ENCODE measurements at regions not wholly inside any gene's neighbourhood (a gene's known extent, or its start where the extent isn't known, plus 50 kb on each side); places are given as distances from the start of the nearest gene placed in this dataset.

DNA sequence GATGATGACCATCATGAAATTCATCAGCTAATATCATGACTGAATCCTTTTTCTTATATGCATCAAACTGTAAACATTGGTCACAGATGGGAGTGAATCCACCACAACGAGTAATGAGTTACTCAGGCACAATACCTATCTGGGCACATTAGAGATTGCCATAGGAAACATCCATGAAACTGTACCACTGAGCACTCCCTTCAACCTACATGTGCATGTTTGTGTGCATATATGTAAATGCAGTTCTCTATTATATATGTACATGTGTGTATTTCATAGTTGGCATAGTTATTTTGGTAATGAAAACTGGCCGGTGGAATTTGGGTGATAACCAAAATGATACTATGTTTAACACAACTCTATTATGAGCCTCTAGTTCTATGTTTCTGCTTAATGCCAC lies 387.3 kb upstream of the ARRDC3 start:
- no peak for TF ChIP-seq MYC (IDR thresholded peaks at IDR 0.05; ENCODE audit: low read depth, low read length)
- TF ChIP-seq, protein P1, sequence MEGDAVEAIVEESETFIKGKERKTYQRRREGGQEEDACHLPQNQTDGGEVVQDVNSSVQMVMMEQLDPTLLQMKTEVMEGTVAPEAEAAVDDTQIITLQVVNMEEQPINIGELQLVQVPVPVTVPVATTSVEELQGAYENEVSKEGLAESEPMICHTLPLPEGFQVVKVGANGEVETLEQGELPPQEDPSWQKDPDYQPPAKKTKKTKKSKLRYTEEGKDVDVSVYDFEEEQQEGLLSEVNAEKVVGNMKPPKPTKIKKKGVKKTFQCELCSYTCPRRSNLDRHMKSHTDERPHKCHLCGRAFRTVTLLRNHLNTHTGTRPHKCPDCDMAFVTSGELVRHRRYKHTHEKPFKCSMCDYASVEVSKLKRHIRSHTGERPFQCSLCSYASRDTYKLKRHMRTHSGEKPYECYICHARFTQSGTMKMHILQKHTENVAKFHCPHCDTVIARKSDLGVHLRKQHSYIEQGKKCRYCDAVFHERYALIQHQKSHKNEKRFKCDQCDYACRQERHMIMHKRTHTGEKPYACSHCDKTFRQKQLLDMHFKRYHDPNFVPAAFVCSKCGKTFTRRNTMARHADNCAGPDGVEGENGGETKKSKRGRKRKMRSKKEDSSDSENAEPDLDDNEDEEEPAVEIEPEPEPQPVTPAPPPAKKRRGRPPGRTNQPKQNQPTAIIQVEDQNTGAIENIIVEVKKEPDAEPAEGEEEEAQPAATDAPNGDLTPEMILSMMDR (IDR thresholded peaks at IDR 0.05; ENCODE audit: low read depth, low read length): no peak
- TF ChIP-seq MAX (IDR thresholded peaks at IDR 0.05; ENCODE audit: low read depth, low read length): no peak
- TF ChIP-seq POLR2A (IDR thresholded peaks at IDR 0.05; ENCODE audit: extremely low read depth, insufficient read length): no peak

Measured in NB4 (cell line).